ENCODE measurements at regions not wholly inside any gene's neighbourhood (a gene's known extent, or its start where the extent isn't known, plus 50 kb on each side); places are given as distances from the start of the nearest gene placed in this dataset.

DNA sequence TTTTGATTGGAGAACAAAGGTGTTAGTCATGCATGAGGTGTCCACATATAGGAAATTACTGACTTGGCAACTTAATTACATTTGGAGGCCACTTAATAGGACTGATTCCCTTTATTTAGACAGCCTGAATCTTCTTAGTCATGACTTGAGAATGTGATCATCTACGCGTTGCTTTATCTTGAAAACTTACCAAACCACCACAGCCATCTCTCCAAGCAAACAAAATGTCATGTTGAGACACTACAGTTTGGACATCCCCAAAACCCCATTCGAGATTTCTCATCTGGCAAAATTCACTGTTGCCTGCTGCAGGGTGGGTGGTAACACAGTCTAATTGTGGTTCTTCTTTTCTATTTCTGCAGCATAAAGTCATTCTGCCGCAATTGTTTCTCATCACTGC lies 176.5 kb upstream of the CDH5 start:
- TF ChIP-seq, protein P1, sequence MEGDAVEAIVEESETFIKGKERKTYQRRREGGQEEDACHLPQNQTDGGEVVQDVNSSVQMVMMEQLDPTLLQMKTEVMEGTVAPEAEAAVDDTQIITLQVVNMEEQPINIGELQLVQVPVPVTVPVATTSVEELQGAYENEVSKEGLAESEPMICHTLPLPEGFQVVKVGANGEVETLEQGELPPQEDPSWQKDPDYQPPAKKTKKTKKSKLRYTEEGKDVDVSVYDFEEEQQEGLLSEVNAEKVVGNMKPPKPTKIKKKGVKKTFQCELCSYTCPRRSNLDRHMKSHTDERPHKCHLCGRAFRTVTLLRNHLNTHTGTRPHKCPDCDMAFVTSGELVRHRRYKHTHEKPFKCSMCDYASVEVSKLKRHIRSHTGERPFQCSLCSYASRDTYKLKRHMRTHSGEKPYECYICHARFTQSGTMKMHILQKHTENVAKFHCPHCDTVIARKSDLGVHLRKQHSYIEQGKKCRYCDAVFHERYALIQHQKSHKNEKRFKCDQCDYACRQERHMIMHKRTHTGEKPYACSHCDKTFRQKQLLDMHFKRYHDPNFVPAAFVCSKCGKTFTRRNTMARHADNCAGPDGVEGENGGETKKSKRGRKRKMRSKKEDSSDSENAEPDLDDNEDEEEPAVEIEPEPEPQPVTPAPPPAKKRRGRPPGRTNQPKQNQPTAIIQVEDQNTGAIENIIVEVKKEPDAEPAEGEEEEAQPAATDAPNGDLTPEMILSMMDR (IDR thresholded peaks at IDR 0.05), result no peak
- no peak for TF ChIP-seq POLR2A (IDR thresholded peaks at IDR 0.05)
- TF ChIP-seq EP300 (IDR thresholded peaks at IDR 0.05), result no peak
- no peak for TF ChIP-seq POLR2AphosphoS5 (IDR thresholded peaks at IDR 0.05)

Measured in suprapubic skin (tissue), 4 donors.